ENCODE measurements at regions not wholly inside any gene's neighbourhood (a gene's known extent, or its start where the extent isn't known, plus 50 kb on each side); places are given as distances from the start of the nearest gene placed in this dataset.

DNA sequence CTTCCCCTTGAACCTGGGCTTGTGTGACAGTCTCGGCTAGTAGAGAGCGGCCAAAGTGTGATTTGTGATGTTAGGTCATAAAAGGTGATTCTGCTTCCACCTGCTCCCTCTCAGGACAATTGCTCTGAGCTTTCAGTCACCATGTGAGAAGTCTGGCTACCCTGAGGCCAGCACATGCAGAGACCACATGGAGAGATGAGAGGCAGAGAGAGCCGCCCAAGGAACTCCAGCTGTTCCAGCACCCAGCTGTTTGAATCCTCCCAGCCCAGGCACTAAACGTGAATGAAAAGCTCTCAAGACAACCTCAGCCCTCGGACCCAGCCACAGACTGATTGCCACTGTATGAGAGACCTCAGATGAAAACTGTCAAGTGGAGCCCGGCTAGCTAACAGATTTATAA, 143.4 kb upstream of the EEF1E1 start:
- no peak for TF ChIP-seq EZH2 (IDR thresholded peaks at IDR 0.05; ENCODE audit: insufficient read depth, poor library complexity, severe bottlenecking)
- TF ChIP-seq EZH2phosphoT487 (IDR thresholded peaks at IDR 0.05; ENCODE audit: insufficient read depth, low read depth) = no peak
